ENCODE measurements at regions not wholly inside any gene's neighbourhood (a gene's known extent, or its start where the extent isn't known, plus 50 kb on each side); places are given as distances from the start of the nearest gene placed in this dataset.
"Not testable (repeated sequence)": the region's sequence is repeated elsewhere in the genome, so short reads cannot be mapped to it uniquely, and the experiment has no call there.

- not testable (repeated sequence) for DNase-seq (ENCODE audit: low read depth in 2 of 2)
Measured at GRCh38 chr6:155858906-155859305, 403.3 kb upstream of the NOX3 start.

- no peak for DNase-seq (ENCODE audit: low read depth in 2 of 2)
Measured at GRCh38 chr6:155854787-155855186, 399.1 kb upstream of the NOX3 start.

GRCh38 chr6:155853011-155853410, 397.4 kb upstream of the NOX3 start:
- DNase-seq (ENCODE audit: low read depth in 2 of 2) = no peak

GRCh38 chr6:155850408-155850841, 394.8 kb upstream of the NOX3 start:
- no peak for DNase-seq (ENCODE audit: low read depth in 2 of 2)

GRCh38 chr6:155847711-155848110, 392.1 kb upstream of the NOX3 start:
- DNase-seq (ENCODE audit: low read depth in 2 of 2) = no peak

GRCh38 chr6:155837474-155837873, 381.8 kb upstream of the NOX3 start:
- DNase-seq (ENCODE audit: low read depth in 2 of 2) = no peak

GRCh38 chr6:155832596-155832995, 377.0 kb upstream of the NOX3 start:
- no peak for DNase-seq (ENCODE audit: low read depth in 2 of 2)

- DNase-seq (ENCODE audit: low read depth in 2 of 2) = no peak
Measured at GRCh38 chr6:155830531-155830930, 374.9 kb upstream of the NOX3 start.

- DNase-seq (ENCODE audit: low read depth in 2 of 2) = no peak
Measured at GRCh38 chr6:155829646-155830045, 374.0 kb upstream of the NOX3 start.

- no peak for DNase-seq (ENCODE audit: low read depth in 2 of 2)
Measured at GRCh38 chr6:155828989-155829388, 373.4 kb upstream of the NOX3 start.

GRCh38 chr6:155818698-155819097, 363.1 kb upstream of the NOX3 start:
- DNase-seq (ENCODE audit: low read depth in 2 of 2) = no peak

GRCh38 chr6:155813548-155813947, 357.9 kb upstream of the NOX3 start:
- DNase-seq (ENCODE audit: low read depth in 2 of 2) = no peak

GRCh38 chr6:155807243-155807642, 351.6 kb upstream of the NOX3 start:
- DNase-seq (ENCODE audit: low read depth in 2 of 2) = no peak

GRCh38 chr6:155801046-155801445, 345.4 kb upstream of the NOX3 start:
- DNase-seq (ENCODE audit: low read depth in 2 of 2) = no peak

- not testable (repeated sequence) for DNase-seq (ENCODE audit: low read depth in 2 of 2)
Measured at GRCh38 chr6:155798876-155799275, 343.2 kb upstream of the NOX3 start.

- DNase-seq (ENCODE audit: low read depth in 2 of 2) = no peak
Measured at GRCh38 chr6:155795173-155795796, 339.6 kb upstream of the NOX3 start.

- DNase-seq (ENCODE audit: low read depth in 2 of 2) = no peak
Measured at GRCh38 chr6:155791891-155792290, 336.3 kb upstream of the NOX3 start.

GRCh38 chr6:155791186-155791585, 335.5 kb upstream of the NOX3 start:
- DNase-seq (ENCODE audit: low read depth in 2 of 2) = no peak

- DNase-seq (ENCODE audit: low read depth in 2 of 2) = no peak
Measured at GRCh38 chr6:155787168-155787567, 331.5 kb upstream of the NOX3 start.

GRCh38 chr6:155786528-155786927, 330.9 kb upstream of the NOX3 start:
- DNase-seq (ENCODE audit: low read depth in 2 of 2) = no peak

- no peak for DNase-seq (ENCODE audit: low read depth in 2 of 2)
Measured at GRCh38 chr6:155782739-155783459, 327.3 kb upstream of the NOX3 start.

- DNase-seq (ENCODE audit: low read depth in 2 of 2) = no peak
Measured at GRCh38 chr6:155782320-155782731, 326.7 kb upstream of the NOX3 start.

GRCh38 chr6:155779456-155779855, 323.8 kb upstream of the NOX3 start:
- DNase-seq (ENCODE audit: low read depth in 2 of 2) = no peak

- no peak for DNase-seq (ENCODE audit: low read depth in 2 of 2)
Measured at GRCh38 chr6:155778336-155778735, 322.7 kb upstream of the NOX3 start.
